NCI-H146 treated with DMSO at 0.1 percent for 48 hours (cell line): ENCODE measurements at regions not wholly inside any gene's neighbourhood (a gene's known extent, or its start where the extent isn't known, plus 50 kb on each side); places are given as distances from the start of the nearest gene placed in this dataset.
A peak's percentile ranks its signal among the peaks of the same experiment; 100 is the strongest.
"Not testable (repeated sequence)": the region's sequence is repeated elsewhere in the genome, so short reads cannot be mapped to it uniquely, and the experiment has no call there.

Experiments used
- DNase-seq: peaks from one replicate; lab custom pipeline; 2025; ENCODE audit not compliant: unreplicated experiment; lab: John Stamatoyannopoulos, UW

GRCh38 chr3:72536878-72537267, 311.4 kb downstream of the SHQ1 start:
- DNase-seq, result no peak

GRCh38 chr3:72536206-72536877, 311.9 kb downstream of the SHQ1 start:
- no peak for DNase-seq

GRCh38 chr3:72535772-72536171, 312.5 kb downstream of the SHQ1 start:
- no peak for DNase-seq

- no peak for DNase-seq
Measured at GRCh38 chr3:72533591-72534473, 314.4 kb downstream of the SHQ1 start.

GRCh38 chr3:72530426-72530825, 317.8 kb downstream of the SHQ1 start:
- no peak for DNase-seq

GRCh38 chr3:72529081-72529480, 319.2 kb downstream of the SHQ1 start:
- DNase-seq, result no peak

- no peak for DNase-seq
Measured at GRCh38 chr3:72523429-72524151, 324.7 kb downstream of the SHQ1 start.

GRCh38 chr3:72520690-72521308, 327.4 kb downstream of the SHQ1 start:
- peak; percentile 8 for DNase-seq

- DNase-seq, result no peak
Measured at GRCh38 chr3:72519946-72520604, 328.2 kb downstream of the SHQ1 start.

GRCh38 chr3:72517921-72518424, 330.3 kb downstream of the SHQ1 start:
- DNase-seq, result no peak

- no peak for DNase-seq
Measured at GRCh38 chr3:72517336-72517735, 330.9 kb downstream of the SHQ1 start.

- DNase-seq, result no peak
Measured at GRCh38 chr3:72516361-72516760, 331.9 kb downstream of the SHQ1 start.

GRCh38 chr3:72515941-72516340, 332.3 kb downstream of the SHQ1 start:
- no peak for DNase-seq

- no peak for DNase-seq
Measured at GRCh38 chr3:72515281-72515680, 333.0 kb downstream of the SHQ1 start.

GRCh38 chr3:72510247-72510646, 338.0 kb downstream of the SHQ1 start:
- no peak for DNase-seq

GRCh38 chr3:72505539-72506405, 342.5 kb downstream of the SHQ1 start:
- DNase-seq, result no peak

- not testable (repeated sequence) for DNase-seq
Measured at GRCh38 chr3:72497501-72497900, 350.7 kb downstream of the SHQ1 start.

- no peak for DNase-seq
Measured at GRCh38 chr3:72496051-72496670, 352.1 kb downstream of the SHQ1 start.

GRCh38 chr3:72494626-72495025, 353.6 kb downstream of the SHQ1 start:
- no peak for DNase-seq
